Endothelial cell of umbilical vein (primary cell): ENCODE measurements at regions not wholly inside any gene's neighbourhood (a gene's known extent, or its start where the extent isn't known, plus 50 kb on each side); places are given as distances from the start of the nearest gene placed in this dataset.

Experiments
- BruUV-seq: library from RNA; stranded (reverse); fragments of 400-500 nt; replicated peaks from 2 replicates; lab custom pipeline; 2021; lab: Mats Ljungman, UMichigan
- CTCF ChIA-PET: fragments of 300-600, 350-600 bp; sonication (Branson Sonifier 250); formaldehyde crosslinking; loops from one replicate; lab custom pipeline; 2021; ENCODE audit warnings: antibody characterized with exemption, inconsistent platforms; lab: Charles Lee
- POLR2A ChIA-PET: fragments of 300-600, 350-600 bp; sonication (Branson Sonifier 250); formaldehyde crosslinking; loops from one replicate; lab custom pipeline; 2021; ENCODE audit warnings: antibody characterized with exemption, inconsistent platforms; lab: Charles Lee
- DNase-seq: peaks from one replicate; pipeline ENCODE4 v3.0.0-alpha.2; 2011; ENCODE audit warnings: low read depth, low spot score
- FAIRE-seq: peaks from 2 replicates; lab custom pipeline; 2011; peaks lifted over from hg19 to GRCh38; lab: Jason Lieb, UNC
- H2AFZ ChIP-seq: 2 replicates; pipeline ENCODE4 v1.6.0; 2012; ENCODE audit warnings: low read depth, low read length, control low read depth, inconsistent platforms
- H3K27ac ChIP-seq: 2 replicates; pipeline ENCODE4 v1.5.1; 2011; ENCODE audit warnings: low read depth, mild to moderate bottlenecking, control low read depth, low read length, moderate library complexity; ENCODE audit not compliant: insufficient read depth
- H3K27me3 ChIP-seq, 2 experiments: 2 replicates each; pipeline versions ENCODE4 v1.6.0 to v1.6.1; 2011; ENCODE audit warnings: low read length in 2 of 2, mixed read lengths in 1 of 2; ENCODE audit not compliant: control insufficient read depth in 2 of 2, insufficient read depth in 2 of 2
- H3K36me3 ChIP-seq, 2 experiments: 2 replicates in 1 of 2; 3 replicates in 1 of 2; pipeline ENCODE4 v1.5.1; 2011; ENCODE audit warnings: low read length in 2 of 2, mild to moderate bottlenecking in 1 of 2, moderate library complexity in 1 of 2; ENCODE audit not compliant: control insufficient read depth in 2 of 2, insufficient read depth in 2 of 2; ENCODE audit errors: extremely low read depth in 1 of 2
- H3K4me1 ChIP-seq: 3 replicates; pipeline ENCODE4 v1.5.1; 2011; ENCODE audit warnings: mild to moderate bottlenecking, low read length; ENCODE audit not compliant: control insufficient read depth, insufficient read depth; ENCODE audit errors: extremely low read depth
- H3K4me2 ChIP-seq: 2 replicates; pipeline ENCODE4 v1.6.1; 2011; ENCODE audit warnings: low read length, control low read depth, mixed read lengths; ENCODE audit not compliant: insufficient read depth
- H3K4me3 ChIP-seq, 3 experiments: fragments of 200-600 bp in 1 of 3; sonication (generic), shearing (Covaris generic) in 1 of 3; replicated peaks in 1 of 3; 2 replicates each; pipeline ENCODE4 v1.5.1; 2011 to 2016; ENCODE audit warnings: control low read depth in 3 of 3, low read length in 3 of 3, mild to moderate bottlenecking in 2 of 3, inconsistent platforms in 1 of 3, low read depth in 1 of 3, moderate library complexity in 1 of 3; ENCODE audit not compliant: insufficient read depth in 1 of 3
- H3K79me2 ChIP-seq: 2 replicates; pipeline ENCODE4 v1.6.0; 2012; ENCODE audit warnings: low read length, inconsistent platforms; ENCODE audit not compliant: control insufficient read depth, insufficient read depth
- H3K9ac ChIP-seq: replicated peaks from 2 replicates; pipeline ENCODE3; 2011; ENCODE audit warnings: low read length, control low read depth; ENCODE audit not compliant: insufficient read depth; ENCODE audit errors: extremely low read depth
- H3K9me1 ChIP-seq: replicated peaks from 3 replicates; pipeline ENCODE4 v1.6.0; 2011; ENCODE audit warnings: mild to moderate bottlenecking, low read length; ENCODE audit not compliant: control insufficient read depth, insufficient read depth; ENCODE audit errors: extremely low read depth
- H3K9me3 ChIP-seq: replicated peaks from 2 replicates; pipeline ENCODE4 v1.5.1; 2012; ENCODE audit warnings: low read length, inconsistent platforms; ENCODE audit not compliant: control insufficient read depth, insufficient read depth
- H4K20me1 ChIP-seq: replicated peaks from 2 replicates; pipeline ENCODE3; 2011; ENCODE audit warnings: mild to moderate bottlenecking, low read length; ENCODE audit not compliant: control insufficient read depth, insufficient read depth; ENCODE audit errors: extremely low read depth
- CTCF ChIP-seq, 2 donors: IDR thresholded peaks; 1 replicate in 1 of 2; 2 replicates in 1 of 2; pipeline ENCODE4 v1.5.1; 2011; ENCODE audit warnings: low read length in 2 of 2, mild to moderate bottlenecking in 2 of 2, moderate library complexity in 2 of 2, control low read depth in 1 of 2, inconsistent platforms in 1 of 2, low read depth in 1 of 2; ENCODE audit not compliant: insufficient read depth in 1 of 2; ENCODE audit errors: extremely low read depth in 1 of 2
- EZH2 ChIP-seq: IDR thresholded peaks from 2 replicates; pipeline ENCODE4 v1.6.1; 2012; ENCODE audit warnings: borderline replicate concordance, low read depth, mild to moderate bottlenecking, moderate library complexity, low read length, inconsistent platforms; ENCODE audit not compliant: severe bottlenecking
- FOS ChIP-seq: IDR thresholded peaks from 2 replicates; pipeline ENCODE4 v1.6.1; 2011; ENCODE audit warnings: mild to moderate bottlenecking, low read length, moderate library complexity, borderline replicate concordance; ENCODE audit not compliant: insufficient read depth
- GATA2 ChIP-seq: IDR thresholded peaks from 2 replicates; pipeline ENCODE4 v1.7.0; 2011; ENCODE audit warnings: low read depth, mild to moderate bottlenecking, moderate library complexity, mixed read lengths, low read length; ENCODE audit not compliant: insufficient read length, insufficient read depth
- JUN ChIP-seq: IDR thresholded peaks from 2 replicates; pipeline ENCODE4 v1.6.1; 2011; ENCODE audit warnings: borderline replicate concordance, low read depth; ENCODE audit not compliant: insufficient read length, insufficient read depth
- MAX ChIP-seq: IDR thresholded peaks from 2 replicates; pipeline ENCODE4 v1.6.1; 2011; ENCODE audit not compliant: insufficient read depth, insufficient read length
- MYC ChIP-seq: IDR thresholded peaks from one replicate; pipeline ENCODE4 v1.6.1; 2011; ENCODE audit warnings: mild to moderate bottlenecking, low read depth, low read length
- POLR2A ChIP-seq: IDR thresholded peaks from 2 replicates; pipeline ENCODE4 v1.6.1; 2012; ENCODE audit warnings: low read depth, mild to moderate bottlenecking, control low read depth, low read length
- POLR2AphosphoS5 ChIP-seq: IDR thresholded peaks from 2 replicates; pipeline ENCODE4 v1.6.1; 2012; ENCODE audit warnings: low read depth, mild to moderate bottlenecking, control low read depth, low read length, moderate library complexity; ENCODE audit not compliant: insufficient read depth
- dilution Hi-C: fragments of 300-500 bp; cut with MboI; formaldehyde crosslinking; loops from one replicate; pipeline ENCODE4 v1.15.0; 2019; ENCODE audit warnings: low sequenced_read_pairs; ENCODE audit not compliant: extremely low pct_ligation_motif_present
- intact Hi-C: fragments of 100-400 bp; cut with micrococcal nuclease; formaldehyde crosslinking; loops from one replicate; pipeline ENCODE4 v1.10.0; 2022

GRCh38 chr2:144738749-144739148, 218.8 kb upstream of the ZEB2 start:
- FAIRE-seq (no peak), DNase-seq (no peak)
- Histone ChIP-seq H3K79me2 (no peaks in the 10 kb centered on the region), H3K27me3 (no peaks in the 10 kb centered on the region), H4K20me1 (no peaks in the 10 kb centered on the region), H3K9me1 (no peaks in the 10 kb centered on the region), H3K36me3 (no peaks in the 10 kb centered on the region), H2AFZ (no peak overlapping the region), H3K9ac (no peak overlapping the region), H3K9me3 (no peaks in the 10 kb centered on the region), H3K4me2 (no peak overlapping the region), H3K4me3 (no peak overlapping the region), H3K4me1 (no peaks in the 10 kb centered on the region), H3K27ac (no peak overlapping the region)
- dilution Hi-C loops: no loop called here
- TF ChIP-seq JUN (no peak), POLR2AphosphoS5 (no peak), MAX (no peak), POLR2A (no peak), GATA2 (no peak), FOS (no peak), MYC (no peak), CTCF (IDR thresholded peaks at IDR 0.05; ENCODE audit: extremely low read depth in 1 of 2, insufficient read depth in 1 of 2, low read depth in 1 of 2, low read length in 2 of 2) (no peak), EZH2 (no peak)
- BruUV-seq: no TSS peak
- POLR2A ChIA-PET: no interaction called here
- intact Hi-C loops: no loop called here
- CTCF ChIA-PET: no interaction called here
